Keratinocyte (primary cell): ENCODE measurements at regions not wholly inside any gene's neighbourhood (a gene's known extent, or its start where the extent isn't known, plus 50 kb on each side); places are given as distances from the start of the nearest gene placed in this dataset.

Experiments used
- EZH2 ChIP-seq: IDR thresholded peaks from one replicate; pipeline ENCODE4 v1.6.1; 2012; ENCODE audit warnings: inconsistent platforms, mild to moderate bottlenecking, low read length, moderate library complexity
- TF ChIP-seq, protein P1 (sequence below), 3 experiments: IDR thresholded peaks in 1 of 3; conservative IDR thresholded peaks in 1 of 3; optimal IDR thresholded peaks in 1 of 3; 2 replicates in 2 of 3; 3 replicates in 1 of 3; pipeline versions ENCODE3 to v1.5.1; 2011; ENCODE audit warnings: low read length in 3 of 3, mild to moderate bottlenecking in 3 of 3, moderate library complexity in 2 of 3, control low read depth in 1 of 3, inconsistent platforms in 1 of 3; ENCODE audit not compliant: insufficient read depth in 2 of 3; ENCODE audit errors: extremely low read depth in 1 of 3

DNA sequence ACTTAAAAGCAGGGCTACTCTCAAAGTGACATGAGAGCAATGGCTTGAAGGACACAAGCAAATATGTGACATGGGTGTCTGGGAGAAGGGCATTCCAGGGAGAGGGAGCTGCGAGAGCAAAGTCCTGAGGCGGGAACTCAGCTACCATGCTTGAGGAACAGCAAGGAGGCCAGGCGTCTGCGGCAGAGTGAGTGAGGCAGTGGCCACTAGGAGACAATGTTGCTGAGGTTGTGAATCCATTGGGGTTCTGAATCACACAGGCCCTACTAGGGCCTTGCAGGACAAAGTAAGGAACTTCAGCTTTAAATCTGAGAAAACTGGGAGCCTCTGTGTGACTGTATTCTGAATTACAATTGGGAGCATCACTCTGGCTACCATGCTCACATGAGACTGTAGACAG, 94.1 kb upstream of the PRICKLE2 start:
- TF ChIP-seq, protein P1, sequence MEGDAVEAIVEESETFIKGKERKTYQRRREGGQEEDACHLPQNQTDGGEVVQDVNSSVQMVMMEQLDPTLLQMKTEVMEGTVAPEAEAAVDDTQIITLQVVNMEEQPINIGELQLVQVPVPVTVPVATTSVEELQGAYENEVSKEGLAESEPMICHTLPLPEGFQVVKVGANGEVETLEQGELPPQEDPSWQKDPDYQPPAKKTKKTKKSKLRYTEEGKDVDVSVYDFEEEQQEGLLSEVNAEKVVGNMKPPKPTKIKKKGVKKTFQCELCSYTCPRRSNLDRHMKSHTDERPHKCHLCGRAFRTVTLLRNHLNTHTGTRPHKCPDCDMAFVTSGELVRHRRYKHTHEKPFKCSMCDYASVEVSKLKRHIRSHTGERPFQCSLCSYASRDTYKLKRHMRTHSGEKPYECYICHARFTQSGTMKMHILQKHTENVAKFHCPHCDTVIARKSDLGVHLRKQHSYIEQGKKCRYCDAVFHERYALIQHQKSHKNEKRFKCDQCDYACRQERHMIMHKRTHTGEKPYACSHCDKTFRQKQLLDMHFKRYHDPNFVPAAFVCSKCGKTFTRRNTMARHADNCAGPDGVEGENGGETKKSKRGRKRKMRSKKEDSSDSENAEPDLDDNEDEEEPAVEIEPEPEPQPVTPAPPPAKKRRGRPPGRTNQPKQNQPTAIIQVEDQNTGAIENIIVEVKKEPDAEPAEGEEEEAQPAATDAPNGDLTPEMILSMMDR (optimal IDR thresholded peaks at IDR 0.05 in 1 of 3, IDR thresholded peaks at IDR 0.05 in 1 of 3, conservative IDR thresholded peaks at IDR 0.05 in 1 of 3; ENCODE audit: extremely low read depth in 1 of 3, insufficient read depth in 2 of 3, low read length in 3 of 3): peak in 2 of 3 experiments; percentile 24 to 47
- TF ChIP-seq EZH2: no peak
